HG03520 (cell line): ENCODE measurements at regions not wholly inside any gene's neighbourhood (a gene's known extent, or its start where the extent isn't known, plus 50 kb on each side); places are given as distances from the start of the nearest gene placed in this dataset.

Experiments
- ATAC-seq: cut with Tn5 transposase; IDR thresholded peaks from one replicate; pipeline ENCODE4 v1.9.1; 2021; ENCODE audit warnings: mild to moderate bottlenecking, moderate library complexity; ENCODE audit not compliant: unreplicated experiment

DNA sequence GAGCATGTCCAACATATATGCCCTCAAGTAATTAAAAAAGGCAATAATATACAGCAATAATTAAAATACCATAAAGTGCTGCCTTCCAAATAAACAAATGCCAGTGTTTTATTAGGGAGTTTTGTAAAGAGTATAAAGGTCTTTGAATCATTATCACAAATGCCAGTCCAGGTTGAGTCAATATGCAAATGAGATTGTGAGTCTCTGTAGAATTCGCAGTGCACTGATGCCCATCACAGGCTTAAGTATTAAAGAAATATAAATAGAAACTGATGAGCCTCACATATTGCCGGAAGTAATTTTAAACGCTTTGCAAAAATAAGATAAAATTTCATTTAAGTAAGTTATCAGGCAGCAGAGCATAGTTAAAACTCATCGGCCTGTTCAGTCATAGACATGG lies 205.0 kb upstream of the TECRL start:
- ATAC-seq, result no peak

DNA sequence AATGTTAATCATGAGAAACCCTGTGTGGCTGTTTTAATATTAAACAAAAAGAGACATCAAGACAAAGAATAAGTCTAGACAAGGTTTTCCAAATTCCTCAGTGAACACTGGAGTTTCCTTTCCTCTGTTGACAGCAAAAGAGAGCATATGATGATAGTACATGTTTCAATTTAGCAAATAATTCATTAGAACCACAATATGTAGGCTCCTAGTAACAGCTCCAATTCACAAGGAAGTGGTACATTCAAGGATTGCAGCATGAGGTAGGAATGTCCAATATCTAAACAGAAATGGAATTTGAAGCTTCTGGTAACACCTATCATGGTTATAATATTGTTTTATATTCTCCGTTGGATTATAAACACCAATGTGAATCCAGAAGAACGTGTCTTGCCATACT lies 203.8 kb upstream of the TECRL start:
- ATAC-seq, result no peak

DNA sequence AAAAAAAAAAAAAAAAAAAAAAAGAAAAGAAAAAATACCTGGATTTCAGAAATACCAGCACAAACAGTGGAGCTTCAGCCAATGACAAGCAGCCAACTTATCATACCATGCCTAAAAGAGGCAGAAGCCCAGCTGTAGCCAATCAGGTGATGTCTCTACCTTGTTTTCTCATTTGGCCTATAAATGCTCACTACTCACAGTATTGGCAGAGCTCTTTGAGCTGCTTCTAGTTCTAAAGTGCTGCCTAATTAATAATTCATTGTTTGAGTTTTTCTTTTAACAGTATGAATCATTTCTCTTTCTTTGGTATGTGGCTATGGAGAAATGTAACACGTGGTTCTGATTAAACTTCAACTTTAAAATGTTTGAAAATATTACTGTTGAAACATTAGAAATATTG lies 188.8 kb upstream of the TECRL start:
- ATAC-seq, result no peak

DNA sequence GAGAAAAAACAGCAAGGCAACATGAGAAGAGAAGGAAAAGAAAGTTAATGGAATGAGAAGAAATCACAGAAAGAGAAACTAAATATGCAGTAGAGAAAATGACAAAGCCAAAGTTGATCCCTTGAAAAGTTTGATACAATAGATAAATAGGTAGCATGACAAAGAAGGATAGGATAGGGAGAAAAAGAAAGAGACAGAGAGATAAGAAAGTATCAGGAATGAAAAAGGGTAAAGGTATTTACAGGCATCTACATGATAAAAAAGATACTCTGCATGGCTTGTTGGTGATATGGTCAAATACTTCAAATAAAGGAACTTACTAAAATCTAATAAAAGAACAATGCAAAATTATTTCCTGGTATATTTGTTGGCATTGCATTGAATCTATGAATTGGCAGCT lies 185.5 kb upstream of the TECRL start:
- no peak for ATAC-seq

DNA sequence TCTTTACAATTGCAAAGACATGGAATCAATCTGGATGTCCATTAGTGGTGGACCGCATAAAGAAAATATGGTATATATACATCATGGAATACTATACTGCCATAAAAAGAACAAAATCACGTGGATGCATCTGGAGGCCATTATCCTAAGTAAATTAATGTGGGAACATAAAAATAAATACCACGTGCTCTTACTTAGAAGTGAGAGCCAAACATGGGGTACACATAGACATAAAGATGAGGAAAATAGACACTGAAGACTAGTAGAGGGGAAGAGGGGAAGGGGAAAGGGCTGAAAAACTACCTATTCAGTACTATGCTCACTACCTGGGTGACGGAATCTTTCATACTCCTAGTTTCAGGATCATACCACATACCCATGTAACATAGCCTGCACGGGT lies 179.3 kb upstream of the TECRL start:
- ATAC-seq, result no peak

DNA sequence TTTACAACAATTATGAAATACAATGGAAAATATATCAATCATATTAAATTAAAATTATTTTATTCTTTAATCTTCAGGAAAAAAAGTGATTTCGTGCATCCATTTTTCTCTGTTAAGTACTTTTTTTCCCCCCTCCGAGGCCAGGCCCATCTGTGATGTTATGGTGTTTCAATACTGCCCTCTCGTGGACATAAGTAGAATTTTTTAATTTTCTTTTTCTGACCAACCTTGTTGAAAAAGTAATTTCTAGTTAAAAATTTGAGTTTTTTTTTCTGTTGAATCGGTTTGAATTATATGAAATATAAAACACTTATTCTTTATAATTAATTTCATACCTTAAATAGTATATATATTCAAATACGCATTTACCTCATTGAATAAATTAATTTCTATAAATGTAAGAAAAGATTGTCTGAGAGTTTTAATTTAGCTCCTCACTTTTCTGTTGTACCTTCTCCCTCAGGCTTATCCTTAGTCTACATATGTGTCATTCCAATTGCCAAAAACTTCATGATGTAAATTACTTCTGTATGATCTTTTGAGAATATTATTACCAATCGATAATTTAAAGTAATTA lies 175.8 kb upstream of the TECRL start:
- no peak for ATAC-seq

DNA sequence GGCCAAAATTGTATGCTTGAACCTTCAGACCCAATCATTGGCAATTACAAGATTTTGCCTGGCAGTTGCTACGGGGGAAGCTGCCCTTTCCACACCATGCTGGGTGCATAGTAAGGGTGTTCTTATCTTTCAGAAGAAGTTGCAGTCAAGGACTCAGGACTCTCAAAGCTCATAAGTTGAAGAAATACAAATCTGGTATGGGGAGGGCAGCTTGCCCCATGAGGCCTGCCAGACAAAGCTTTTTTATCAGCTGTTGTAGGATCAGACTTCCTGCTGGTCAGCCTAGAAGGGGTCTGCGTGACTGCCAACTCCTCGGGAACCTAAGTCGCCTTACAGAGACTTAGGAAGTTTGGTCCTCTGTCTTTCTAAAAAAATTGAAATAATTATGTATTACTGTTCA lies 174.9 kb upstream of the TECRL start:
- no peak for ATAC-seq

DNA sequence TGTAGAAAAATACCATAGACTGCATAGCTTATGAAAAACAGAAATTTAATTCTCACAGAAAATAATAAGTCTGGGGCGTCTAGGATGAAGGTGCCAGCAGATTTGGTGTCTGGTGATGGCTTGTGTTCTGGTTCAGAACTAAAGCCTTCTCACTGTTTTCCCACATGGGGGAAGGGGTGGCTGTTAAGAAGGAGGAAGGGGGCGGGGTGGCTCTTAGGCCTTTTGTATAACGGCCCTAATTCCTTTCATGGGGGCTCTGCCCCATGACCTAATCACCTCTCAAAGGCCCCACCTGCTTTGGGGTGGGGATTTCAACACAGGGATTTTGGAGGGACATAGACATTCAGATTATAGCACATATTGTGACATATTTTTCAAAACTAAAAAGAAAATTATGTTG lies 173.2 kb upstream of the TECRL start:
- ATAC-seq, result no peak

DNA sequence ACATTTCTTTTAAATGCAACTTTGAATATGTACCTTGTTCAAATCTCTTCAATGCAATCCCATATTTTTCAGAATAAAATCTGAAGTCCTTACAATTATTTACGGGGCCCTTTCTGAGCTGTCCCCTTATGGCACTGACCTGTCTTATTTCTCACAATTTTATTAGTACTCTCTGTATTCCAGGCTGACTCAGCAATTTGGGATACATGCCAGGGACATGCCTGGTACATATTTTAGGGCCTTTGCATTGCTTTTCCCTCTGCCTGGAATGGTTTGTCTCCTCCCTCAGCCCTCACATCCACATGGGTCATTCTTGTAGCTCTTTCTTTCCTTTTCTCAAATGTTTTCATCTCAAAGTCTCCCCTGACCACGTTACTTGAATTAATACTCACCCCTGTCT lies 172.2 kb upstream of the TECRL start:
- no peak for ATAC-seq

DNA sequence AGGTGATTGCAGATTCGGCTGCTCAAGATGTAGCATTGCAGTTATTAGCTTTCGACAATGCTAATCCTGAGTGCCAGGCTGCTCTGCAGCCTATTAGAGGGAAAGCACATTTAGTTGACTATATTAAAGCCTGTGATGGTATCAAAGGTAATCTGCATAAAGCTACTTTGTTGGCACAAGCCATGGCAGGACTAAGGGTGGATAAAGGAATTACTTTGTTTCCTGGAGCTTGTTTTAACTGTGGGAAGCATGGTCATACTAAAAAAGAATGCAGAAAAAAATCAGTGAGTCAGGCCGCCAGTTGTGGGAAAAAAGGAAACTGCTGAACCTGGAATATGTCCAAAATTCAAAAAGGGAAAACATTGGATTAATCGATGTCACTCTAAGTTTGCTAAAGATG lies 154.9 kb upstream of the TECRL start:
- no peak for ATAC-seq

DNA sequence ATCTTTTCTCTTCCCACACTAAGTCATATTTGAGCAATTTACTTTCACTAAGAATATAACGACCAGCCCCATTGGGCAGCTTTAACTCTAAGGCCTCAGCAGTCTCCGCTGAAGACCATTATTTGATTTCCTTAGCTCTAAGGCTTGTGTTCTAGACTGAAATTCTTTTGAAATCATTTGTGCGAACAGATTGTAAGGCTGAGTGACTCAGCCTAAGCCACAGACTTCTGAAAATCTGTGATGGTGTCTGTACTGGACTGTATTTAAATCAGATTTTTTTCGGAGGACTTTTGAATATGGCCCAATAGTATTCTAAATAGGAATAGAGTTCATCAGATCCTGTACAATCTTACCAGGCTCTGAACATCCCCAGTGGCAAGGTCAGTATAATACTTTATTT lies 150.3 kb upstream of the TECRL start:
- no peak for ATAC-seq

DNA sequence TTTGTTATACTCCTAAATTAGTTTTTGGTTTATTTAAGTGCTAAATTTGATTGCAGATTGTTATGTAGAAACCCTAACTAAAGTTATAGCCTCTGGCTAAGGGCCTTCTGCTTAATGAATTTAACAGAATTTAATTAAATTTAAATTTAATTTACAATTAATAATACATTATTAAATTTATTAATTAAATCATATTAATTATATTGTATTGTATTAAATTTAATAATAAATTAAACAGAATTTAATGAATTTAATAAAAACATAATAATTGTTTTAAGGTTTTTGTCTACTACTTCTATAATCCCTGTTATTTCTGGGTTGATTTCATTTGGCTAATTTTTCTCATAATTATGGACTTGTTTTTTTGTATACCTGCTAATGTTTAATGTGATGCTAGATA lies 141.9 kb upstream of the TECRL start:
- ATAC-seq, result no peak

DNA sequence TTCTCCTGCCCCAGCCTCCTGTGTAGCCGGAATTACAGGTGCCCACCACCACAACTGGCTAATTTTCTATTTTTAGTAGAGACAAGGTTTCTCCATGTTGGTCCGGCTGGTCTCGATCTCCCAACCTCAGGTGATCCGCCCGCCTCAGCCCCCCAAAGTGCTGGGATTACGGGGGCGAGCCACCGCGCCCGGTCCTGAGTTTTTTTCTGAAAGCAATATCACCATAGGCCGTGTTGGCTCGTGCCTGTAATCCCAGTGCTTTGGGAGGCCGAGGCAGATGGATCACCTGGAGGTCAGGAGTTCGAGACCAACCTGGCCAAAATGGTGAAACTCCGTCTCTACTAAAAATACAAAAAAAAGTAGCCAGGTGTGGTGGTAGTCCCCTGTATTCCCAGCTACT lies 136.3 kb upstream of the TECRL start:
- no peak for ATAC-seq

DNA sequence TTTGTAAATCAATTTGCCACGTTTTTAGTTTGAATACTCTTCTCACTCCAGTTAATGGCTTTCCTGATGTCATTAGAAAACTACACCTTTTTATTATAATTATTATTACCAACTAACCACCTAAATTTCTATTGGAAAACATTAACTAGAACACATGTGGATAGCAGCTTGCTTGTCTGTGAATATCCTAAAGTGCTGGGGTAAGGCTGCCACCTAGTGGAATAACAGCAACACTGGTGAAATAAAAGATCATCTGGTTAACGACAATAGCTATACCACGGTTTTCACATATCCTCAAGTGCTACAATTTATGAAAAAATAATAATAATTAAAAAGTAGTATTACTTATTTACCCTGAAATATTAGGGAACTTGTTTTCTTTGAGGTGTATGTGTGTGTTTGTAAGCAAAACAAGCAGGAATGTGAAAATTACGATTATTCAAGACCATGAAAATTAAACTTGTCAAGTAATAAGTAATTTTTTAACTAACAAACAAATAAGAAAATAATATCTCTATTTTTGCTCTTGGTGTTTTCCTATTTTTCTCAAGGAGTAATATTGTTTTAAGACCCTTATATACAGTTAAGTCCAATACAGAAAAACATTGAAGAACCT lies 130.1 kb upstream of the TECRL start:
- peak; percentile 93 for ATAC-seq

DNA sequence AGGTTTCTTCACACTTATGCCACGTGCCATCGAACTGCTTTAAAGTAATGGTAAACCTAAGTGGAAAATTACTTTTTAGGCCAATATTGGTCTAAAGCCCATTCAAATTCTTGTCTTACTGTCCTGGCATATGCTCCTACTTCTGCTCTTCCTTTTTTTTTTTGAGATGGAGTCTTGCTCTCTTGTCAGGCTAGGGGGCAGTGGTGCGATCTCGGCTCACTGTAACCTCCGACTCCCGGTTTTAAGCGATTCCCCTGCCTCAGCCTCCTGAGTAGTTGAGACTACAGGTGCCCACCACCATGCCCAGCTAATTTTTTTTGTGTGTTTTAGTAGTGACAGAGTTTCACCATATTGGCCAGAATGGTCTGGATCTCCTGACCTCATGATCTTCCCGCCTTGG lies 129.0 kb upstream of the TECRL start:
- no peak for ATAC-seq

DNA sequence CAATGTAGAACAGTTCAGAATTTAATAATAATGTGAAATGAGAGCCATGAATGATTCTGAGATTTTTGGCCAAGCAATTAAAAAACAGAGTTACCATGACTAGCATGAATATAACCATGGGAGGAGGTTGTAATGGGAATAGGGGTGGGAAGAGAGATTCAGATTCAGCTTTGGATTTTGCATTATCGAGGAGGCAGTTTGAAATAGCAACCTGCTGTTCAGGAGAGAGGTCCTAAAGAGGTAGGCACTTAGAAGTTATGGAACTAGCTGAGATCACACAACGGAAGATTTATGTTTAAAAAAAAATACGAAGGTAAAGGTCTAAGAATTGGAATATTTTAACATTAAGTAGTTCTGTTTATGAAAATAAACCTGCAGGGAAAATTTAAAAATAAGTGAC lies 124.4 kb upstream of the TECRL start:
- no peak for ATAC-seq

DNA sequence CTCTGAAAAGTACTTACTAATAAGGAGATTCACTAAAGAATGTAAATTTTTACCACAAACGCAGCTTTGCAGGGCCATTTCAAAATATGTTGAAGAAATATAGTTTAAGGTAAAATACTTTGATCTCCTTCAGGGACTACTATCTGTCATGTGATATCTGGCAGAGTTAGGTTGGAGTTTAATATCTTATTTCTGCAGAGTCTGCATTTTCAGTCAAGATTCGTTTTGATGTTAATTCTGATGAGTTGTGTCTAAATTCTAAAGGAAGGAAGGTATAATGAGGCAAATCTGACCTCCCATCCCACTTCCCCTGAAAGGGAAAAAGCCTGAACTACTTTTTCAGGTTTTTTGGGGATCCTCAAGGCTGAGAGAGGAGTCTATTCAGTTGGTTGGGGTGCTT lies 123.9 kb upstream of the TECRL start:
- ATAC-seq, result no peak

DNA sequence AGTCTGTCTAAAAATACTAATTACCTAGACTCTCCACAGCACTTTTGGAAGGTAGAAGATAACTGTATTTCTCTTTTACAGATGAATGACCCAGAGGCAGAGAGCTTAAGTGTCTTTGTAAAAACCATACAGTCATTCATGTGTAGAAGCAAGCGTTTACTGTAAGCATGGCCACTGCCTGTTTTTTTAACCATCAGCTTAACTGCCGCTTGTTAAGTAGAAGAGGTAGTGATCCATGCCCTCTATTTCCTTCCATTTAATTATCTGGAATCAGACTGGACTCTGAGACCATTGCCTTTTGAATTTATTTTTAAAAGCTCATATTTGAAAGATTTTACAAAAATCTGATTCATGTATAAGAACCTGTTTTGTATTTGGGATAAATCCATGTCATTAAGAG lies 111.2 kb upstream of the TECRL start:
- no peak for ATAC-seq

DNA sequence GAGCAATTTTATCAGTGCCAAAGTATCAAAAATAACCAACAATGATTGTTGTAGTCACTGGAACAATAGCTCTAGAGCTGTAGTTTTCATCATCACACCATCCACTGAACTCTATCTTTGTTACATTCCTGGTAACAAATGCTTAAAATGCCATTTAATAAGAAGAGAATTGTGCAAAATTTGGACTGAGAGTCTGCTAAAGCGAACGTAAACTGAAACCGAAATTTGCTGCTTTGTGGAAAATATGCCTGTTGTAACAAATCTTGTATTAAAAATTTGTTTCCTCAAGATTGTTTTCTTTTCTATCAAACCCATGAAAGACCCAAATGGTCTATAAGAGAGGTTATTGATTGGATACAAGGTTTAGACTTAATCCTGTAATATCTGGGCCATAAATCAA lies 109.3 kb upstream of the TECRL start:
- ATAC-seq, result no peak

DNA sequence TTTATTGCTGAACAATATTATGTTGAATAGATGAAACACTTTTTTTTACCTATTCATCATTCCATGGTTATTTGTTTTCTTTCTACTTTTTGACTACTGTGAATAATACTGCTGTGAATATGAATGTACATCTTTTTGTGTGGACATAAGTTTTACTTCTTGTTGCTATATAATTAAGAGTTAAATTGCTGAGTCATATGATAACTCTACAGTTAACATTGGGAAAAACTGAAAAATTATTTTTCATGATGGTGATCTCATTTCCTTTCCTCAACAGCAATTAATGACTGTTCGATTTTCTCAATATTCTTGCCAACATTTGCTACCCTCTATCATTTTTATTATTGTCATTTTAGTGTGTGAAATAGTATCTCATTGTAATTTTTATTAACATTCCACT lies 106.9 kb upstream of the TECRL start:
- ATAC-seq, result no peak

DNA sequence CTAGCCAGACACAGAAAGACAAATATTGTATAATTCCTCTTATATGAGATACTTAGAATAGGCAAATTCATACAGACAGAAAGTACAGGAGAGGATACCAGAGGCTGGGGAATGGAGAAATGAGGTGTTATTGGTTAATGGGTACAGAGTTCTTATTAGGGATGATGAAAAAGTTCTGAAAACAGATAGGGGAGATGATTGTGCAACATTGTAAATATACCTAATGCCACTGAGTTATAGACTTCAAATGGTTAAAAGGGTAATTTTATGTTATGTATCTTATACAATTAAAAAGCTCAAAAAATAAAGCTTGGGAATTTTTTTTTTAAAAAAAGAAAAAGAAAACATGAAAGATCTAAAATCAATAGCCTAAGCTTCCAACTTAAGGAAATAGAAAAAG lies 98.8 kb upstream of the TECRL start:
- no peak for ATAC-seq

DNA sequence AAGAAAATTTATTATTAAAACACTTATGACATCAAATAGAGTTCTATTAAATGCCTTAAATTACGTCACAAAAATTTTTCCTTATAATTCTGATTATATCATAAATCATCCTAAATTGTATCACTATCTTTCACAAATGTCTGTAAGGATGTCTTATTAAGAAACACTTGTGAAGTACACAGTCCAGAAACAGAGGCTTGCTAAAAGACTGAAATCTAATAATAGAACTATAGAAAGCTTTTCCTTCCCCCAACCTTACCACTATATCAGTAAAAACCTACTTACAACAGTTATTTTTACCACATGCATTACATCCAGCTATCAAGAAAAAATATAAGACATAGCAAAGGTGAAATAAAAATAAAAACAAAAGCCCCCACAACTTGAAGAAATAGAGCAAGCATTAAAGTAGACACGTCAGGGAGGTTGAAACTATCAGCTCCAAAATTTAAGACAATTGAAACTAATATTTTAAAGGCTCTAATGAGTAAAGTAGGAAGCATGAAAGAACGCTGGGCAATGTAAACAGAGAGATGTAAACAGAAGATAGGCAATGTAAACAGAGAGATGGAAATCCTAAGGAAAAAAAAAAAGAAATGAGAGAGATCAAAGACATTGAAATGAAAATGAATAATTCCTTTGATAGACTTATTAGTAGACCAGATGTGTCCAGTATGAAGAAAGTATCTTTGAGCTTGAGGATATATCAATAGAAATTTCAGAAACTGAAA lies 94.9 kb upstream of the TECRL start:
- no peak for ATAC-seq

DNA sequence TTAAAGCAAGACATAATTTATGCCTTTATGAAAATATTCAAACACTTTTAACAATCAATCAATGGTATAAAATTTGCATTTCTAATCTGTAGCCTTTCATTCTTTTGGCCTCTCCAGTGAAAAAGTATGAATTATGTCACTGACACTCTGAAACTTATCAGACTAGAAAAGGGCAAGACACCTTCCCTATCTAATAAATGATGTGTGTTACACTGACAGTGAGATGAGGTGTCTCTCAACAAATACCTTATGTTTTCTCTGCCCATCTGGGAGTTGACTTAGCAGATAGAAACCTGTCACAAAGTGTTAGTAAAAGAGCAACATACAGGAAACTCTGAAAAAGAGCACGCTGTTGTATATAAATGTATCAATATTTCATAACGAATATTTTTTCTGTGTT lies 94.2 kb upstream of the TECRL start:
- ATAC-seq, result no peak
